HuH-7 (cell line): ENCODE measurements at regions not wholly inside any gene's neighbourhood (a gene's known extent, or its start where the extent isn't known, plus 50 kb on each side); places are given as distances from the start of the nearest gene placed in this dataset.

Source experiments
- DNase-seq: peaks from one replicate; pipeline ENCODE4 v3.0.0; 2011; ENCODE audit warnings: low spot score

DNA sequence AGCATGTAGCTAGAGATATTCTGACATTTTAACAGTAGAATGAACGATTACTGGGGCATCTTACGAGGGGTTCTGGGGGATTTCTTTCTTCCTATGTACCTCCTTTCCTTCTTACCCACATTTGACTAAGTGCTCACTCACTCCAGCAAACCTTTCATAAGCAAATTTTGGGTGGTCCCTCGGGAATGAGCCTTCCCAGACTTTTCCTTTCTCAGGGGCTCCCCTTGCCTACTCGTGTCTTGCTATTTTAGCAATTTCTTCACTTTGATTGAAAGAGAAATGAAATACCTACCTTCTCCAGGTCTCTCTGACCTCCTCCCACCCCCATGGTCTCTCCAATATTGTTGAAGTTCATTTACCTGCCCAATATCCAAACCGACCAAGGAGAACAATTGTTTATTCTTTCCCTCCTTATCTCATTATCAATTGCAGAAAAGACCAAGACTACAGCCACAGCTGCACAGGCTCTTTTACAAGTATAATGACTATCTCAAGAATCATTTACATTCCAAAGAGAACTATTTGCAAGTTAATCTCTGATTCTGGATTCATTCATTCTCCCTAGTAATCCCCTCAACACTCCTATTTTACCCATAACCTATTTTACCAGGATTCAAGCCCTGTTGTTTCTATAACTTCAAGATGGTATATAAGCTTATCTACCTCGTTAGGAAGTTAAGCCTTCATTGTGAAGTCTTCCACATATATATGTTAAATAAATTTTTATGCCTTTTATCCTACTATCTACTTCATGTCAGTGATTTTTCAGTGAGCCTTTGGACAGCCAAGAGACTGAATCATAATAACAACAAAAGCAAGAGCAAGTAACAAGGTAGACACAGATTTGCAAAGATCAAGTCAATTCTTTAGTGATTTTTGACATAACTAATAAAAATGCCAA, 480.6 kb downstream of the IPMK start:
- no peak for DNase-seq

DNA sequence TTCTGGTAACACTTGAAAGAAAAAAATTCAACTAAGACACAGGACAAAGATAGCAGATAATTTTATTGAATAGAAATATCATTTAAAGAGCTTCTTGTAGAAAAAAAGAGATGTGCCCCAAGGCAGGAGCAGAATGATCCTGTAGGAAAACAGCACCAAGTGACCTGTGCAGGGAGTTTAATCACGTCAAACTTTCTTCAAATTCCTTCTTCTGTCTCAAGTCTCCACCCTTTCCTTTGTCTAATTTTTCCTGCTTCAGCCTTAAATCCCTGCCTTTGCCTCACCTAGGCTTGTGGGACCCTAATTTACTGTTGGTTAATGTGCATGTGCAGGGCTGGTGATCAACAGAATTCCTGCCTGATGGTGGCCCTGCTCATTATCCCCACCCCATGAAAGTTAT, 481.4 kb downstream of the IPMK start:
- DNase-seq = no peak

DNA sequence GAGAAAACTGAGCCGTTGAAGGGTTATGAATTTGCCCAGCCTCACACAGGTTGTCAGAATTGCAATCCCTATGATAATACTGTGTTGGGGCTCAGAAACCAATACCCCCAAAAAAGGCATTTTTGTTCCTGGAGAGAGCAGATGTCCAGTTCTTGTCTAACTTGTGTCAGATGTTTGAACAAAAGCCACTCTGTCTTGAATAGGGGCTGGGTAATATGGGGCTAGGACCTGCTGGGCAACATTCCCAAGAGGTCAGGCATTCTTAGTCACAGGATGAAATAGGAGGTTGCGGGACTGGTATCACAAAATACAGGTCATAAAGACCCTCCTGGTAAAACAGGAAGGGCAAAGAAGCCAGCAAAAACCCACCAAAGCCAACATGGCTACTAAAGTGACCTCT, 482.1 kb downstream of the IPMK start:
- DNase-seq = no peak

DNA sequence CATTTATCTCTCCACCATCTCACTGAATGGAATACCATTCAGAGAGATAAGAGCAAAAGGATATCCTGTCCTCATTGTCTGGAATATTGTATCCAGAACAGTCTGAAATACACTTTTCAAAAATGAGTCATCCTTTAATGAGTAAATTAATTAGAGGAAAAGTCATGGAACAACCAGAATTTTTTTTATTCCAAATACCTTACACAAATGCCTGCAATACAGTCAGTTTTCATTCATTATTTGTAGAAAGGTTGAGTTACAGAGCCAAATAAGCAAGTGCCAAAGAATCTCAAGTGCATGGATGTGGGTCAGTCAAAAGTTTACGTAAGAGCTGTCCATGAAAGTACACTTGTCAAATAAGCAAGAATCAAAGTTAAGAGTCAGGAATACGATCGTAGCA, 482.6 kb downstream of the IPMK start:
- DNase-seq = no peak

DNA sequence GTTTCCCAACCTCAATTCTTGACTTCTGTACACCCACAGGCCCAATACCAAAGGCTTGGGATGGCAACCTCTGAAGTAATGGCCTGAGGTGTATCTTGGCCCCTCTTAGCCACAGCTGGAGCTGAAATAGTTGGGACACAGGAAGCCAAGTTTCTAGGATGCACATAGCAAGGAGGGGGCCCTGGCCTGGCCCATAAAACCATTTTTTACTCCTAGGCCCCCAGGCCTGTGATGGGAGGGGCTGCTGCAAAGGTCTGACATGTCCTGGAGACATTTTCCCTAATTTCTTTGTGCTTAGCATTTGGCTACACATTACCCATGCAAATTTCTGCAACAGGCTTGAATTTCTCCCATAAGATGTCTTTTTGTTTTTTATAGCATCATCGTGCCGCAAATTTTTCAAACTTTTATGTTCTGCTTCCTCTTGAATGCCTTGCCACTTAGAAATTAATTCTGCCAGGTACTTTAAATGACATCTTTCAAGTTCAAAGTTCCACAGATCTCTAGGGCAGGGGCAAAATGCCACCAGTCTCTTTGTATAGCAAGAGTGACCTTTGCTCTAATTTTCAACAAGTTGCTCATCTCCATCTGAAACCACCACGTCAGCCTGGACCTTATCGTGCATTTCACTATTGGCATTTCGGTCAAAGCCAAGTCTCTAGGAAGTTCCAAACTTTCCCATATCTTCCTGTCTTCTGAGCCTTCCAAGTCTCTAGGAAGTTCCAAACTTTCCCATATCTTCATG, 490.8 kb downstream of the IPMK start:
- DNase-seq = no peak

DNA sequence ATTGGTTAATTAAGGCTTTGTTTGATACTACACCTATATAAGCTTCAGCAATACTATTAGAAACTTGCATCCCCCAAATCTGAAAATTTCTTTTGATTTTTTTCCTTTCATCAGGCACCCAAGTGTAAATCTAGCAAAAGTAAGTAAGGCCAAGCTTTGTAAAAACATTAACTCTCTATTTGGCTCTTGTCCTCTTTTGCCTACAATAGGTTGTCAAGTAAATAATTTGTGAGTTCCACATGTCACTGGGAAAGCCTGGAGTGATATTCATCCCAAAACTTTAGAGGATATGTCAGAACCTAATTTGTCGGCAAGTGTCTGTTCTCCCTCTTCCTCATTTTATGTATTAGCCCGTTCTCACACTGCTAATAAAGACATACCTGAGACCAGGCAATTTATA, 492.4 kb downstream of the IPMK start:
- DNase-seq = no peak

DNA sequence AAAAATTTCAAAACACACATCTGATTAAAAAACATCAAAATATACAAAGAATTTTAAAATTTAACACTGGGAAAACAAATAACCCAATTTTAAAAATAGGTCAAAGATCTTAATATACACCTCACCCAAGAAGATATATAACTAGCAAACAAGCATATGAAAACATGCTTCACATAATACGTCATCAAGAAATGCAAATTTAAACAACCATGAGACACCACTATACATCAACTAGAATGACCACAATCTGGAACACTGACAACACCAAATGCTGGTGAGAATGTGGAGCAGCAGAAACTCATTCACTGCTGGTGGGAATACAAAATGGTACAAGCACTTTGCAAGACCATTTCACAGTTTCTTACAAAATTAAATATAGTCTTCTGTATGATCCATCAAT, 498.4 kb downstream of the IPMK start:
- DNase-seq = no peak

DNA sequence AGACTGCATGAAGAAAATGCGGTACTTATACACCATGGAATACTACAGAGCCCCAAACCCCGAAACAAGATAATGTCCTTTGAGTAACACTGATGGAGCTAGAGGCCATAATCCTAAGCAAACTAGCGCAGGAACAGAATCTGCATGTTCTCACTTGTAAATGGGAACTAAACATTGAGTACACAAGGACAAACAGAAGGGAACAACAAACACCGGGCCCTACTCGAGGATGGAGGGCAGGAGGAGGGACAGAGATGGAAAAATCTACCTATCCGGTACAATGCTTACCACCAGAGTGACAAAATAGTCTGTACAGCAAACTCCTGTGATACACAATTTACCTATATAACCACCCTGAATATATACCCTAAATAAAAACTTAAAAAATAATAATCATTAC, 507.9 kb downstream of the IPMK start:
- no peak for DNase-seq

DNA sequence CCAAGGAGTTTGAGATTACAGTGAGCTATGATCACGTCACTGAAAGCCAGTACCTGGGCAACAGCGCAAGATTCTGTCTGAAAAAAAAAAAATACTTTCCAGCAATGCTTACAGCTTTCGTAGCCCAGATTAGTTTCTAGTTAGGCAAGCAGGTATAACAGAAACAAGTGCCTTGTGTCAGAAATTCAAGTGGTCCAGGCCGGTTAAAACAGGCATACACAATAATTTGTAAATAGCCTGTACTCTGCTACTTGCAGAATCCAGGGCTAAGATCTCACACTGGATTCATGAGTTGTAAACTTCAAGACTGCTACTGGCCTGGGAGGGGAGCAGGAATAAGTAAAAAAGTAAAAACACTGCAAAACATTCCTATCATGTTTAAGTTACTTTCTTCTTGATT, 512.9 kb downstream of the IPMK start:
- no peak for DNase-seq

DNA sequence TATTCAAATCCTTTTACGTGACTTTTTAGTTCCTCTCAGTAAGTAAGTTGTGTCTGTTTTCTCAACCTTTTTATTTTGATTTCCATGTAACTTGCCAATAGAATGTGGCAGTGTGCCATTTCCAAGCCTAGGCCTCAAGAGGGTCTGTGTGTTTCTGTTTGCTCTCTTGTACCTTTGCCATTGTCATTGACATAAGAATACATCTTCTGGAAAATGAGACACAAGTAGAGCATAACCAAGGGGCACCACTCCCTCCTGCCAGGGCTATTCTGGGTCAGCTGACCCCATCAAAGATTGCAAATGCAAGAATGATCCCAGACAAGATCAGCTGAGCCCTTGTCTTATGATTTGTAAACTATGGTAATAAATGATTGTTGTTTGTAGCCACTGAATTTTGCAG, 524.0 kb downstream of the IPMK start:
- DNase-seq = no peak

DNA sequence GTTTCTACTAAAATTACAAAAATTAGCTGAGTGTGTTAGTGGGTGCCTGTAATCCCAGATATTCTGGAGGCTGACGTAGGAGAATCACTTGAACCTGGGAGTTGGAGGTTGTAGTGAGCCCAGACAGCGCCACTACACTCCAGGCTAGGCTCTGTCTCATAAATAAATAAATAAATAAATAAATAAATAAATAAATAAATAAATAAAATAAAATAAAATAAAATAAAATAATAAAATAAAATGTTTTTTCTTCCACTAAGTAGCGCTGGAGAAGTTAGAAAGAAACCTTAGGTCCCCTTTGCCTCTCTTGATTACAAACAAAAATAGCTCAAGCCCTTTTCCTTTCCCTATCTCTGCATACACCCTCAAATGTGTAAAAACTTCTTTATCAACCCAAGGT, 525.9 kb downstream of the IPMK start:
- no peak for DNase-seq

DNA sequence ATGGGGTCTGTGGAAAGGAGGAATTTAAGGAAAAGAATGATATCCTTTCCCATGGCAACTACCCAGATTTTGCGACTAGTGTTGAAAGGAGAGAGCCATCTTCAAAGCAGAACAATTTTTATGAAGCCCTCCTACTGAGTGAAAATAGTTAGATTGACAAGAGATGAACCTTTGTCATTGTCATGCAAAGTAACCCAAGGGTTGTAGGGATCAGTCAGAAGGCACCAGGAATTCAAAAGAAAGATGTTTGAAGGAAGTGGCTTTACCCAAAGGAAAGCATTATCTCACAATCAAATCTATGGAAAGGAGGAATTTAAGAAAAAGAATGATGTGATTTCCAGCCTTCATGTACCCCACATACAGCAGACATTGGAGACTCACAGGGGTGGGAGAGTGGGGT, 544.4 kb downstream of the IPMK start:
- DNase-seq = no peak

DNA sequence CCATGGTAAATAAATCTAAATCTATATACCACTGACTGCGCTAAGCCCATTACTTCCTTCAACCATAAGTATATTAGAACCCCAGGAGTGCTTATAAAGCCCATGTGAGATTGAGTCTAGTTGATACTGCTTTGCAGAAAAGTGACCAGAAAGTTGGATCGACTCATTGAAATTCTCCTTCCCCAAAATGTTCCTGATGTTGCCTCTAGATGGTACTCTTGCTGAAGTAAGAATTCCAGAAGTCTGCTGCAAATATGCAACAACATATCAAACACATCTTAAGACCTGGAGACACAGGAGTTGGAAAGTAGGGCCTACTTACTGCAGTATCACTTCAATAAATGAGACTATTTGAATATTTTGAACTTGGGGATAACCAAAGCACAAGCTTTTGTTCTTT, 550.8 kb downstream of the IPMK start:
- DNase-seq = no peak

DNA sequence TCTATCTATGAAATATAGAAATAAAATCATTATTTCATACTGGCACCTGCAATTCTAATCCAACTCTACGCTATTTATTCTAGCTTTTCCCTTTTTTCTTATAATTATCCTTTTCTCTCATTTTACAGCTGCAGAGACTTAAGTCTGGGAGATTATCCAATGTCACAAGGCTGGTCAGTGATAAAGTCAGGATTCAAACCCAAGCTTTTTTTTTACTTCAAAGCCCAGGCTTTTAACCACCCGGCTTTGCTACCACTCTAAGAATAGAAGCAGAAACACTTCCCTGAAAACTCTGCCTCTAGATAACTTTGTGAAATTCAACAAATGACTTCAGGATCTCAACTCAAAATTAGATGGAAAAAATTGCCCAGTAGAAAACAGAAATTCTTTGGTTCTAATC, 552.5 kb downstream of the IPMK start:
- DNase-seq = no peak

DNA sequence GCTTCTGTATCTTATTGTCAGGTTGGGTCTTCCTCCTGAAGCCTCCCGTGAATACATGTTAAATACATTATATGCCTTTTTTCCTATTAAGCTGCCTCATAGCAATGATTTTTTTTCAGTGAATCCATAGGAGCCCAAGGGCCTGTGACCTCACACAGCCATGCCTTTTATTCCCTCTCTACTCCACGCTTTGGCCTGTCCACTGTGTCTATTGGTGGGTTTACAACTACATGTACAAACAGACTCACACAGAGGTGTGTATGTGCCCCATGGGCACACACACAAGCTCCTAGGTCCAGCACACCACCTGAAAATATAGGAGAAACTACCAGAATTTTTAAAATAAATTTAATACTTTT, 560.4 kb downstream of the IPMK start:
- DNase-seq = no peak

DNA sequence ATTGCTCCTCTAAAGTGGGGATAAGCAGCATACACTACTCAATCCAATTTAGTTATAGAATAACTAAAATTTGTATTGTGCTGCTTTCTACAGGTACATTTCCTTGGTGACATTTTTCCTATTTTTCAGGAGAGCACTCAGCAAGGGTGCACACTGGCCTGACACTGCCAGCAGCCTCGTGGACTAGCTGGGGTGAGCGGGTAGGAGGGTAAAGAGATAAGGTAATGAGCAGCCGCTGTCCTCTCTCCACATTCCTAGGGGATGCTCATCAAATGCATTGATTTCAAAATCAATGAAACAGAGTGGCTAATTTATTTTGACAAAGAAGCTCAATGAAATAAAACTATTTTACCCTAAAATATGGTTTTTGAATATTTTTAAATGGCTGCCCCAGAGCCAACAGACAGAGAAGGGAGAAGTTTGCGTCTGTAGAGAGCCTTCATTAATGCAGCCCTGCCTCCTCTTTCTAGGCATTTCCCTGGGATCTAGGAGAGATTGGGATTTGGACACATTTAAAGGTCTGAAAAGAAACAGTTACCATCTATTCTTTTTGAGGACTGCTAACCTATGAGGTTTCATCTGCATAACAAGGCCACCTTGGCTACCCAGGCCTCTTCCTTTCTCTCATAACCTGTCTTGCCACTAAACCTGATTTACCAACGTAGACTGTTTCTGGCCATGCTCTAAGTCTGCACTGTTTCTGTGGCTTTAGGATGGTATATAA, 561.0 kb downstream of the IPMK start:
- DNase-seq = no peak

DNA sequence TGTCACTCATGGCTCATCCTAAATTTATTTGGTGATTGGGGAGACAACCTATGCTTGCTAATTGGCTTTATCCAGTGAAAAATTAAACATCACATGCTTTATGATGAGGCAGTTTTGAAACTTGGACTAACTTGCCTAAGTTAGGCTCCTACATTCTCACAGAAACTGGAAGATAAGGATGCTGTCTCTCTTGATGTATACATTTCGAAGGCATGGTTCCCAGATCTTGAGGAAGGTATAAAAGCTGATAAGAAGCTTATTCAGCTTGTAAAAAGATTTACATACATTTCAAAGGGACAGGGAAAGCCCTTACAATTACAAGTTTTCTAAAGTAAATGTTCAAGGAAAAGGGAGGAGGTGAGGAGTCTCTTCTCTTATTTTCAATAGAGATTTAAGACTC, 561.7 kb downstream of the IPMK start:
- DNase-seq = no peak

DNA sequence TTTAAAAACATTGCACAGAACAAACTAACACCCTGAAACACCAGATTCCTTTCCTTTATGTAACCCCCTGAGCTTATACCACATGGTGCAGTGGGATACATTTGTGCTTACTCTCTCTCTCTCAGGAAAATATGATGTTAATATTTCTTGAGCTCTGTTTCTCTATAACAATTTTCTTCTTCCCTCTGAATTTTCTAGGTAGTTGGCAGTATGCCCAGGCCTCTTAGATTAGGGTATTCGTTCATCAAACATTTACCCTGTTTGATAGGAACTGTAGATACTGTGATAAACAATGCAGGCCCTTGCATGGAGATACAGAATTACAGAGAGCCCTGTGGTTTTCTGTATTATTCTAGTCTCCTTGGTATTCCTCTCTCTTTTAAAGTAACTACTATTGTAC, 567.8 kb downstream of the IPMK start:
- no peak for DNase-seq

DNA sequence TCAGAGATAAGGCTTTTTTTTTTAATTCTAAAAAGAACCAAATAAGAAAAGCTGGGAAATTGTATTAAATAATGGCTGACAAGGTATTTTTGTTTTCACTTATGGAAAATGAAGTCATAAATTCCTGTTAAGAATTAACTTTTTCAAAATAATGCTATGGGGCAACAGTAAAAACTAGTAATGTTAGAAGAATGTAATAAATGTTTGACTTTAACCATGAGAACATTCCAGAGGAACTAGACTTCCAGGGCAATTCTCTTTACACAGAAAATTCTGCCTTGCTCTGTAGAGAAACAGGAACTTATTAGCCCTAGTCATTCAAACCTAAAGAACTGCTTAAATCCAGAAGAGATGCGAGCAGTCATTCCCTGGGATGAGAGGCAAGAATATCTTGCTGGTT, 571.1 kb downstream of the IPMK start:
- no peak for DNase-seq

DNA sequence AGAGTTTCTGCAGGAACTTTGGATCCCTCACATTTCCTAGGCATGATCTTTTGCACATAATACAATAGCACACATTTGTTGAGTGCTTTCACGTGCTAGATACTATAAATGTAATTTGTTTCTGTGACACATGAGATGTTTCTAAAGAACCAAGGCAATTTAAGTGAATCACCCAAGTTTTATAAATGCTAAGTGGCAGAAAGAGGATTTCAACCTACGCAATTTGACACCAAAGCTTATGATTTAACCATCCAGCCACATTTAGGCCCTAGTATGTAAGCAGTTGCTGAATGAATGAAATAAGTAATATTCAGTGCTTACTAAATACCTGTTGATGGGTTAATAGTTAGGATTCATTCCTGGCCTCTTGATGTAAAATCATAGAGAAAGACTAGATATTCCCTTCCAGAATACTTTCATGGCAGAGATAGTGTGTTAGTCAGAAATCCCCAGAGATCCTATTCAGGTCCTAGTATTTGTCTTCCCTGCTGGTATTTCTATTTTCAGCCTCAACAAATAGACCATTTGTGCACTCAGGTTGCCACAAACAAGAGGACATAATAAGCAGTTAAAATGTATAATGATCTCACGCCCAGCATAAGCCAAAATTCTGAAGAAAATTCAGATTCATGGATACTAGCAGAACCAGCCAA, 572.6 kb downstream of the IPMK start:
- DNase-seq = no peak

DNA sequence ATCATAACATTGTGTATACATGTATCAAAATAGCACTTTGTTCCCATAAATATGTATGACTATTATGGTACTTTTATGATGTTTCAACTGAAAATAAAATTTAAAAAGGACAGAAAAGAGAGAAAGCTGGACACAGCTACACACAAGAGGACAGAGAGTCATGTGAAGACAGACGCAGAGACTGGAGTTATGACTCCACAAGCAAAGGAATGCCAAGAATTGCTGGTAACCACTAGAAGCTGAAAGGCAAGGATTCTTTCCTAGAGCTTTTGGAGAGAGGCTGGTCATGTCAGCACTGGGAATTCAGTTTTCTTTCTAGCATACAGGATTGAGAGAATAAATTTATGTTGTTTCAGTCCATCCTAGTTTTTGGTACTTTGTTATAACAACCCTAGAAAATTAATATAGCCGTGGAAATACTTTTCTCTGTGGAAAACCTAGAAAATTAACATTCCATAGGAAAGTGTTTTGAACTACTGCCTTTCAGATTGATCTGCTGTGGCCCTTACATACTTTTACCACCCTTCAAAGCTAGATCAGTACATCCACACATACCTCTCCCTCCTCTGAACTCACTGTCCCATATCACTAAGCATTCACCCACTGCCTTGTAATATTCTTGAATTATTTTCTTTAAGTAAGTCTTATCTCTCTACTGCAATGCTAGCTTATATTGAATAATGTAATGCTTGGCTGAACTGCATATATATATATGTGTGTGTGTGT, 575.3 kb downstream of the IPMK start:
- DNase-seq = no peak
